ENCODE measurements at regions not wholly inside any gene's neighbourhood (a gene's known extent, or its start where the extent isn't known, plus 50 kb on each side); places are given as distances from the start of the nearest gene placed in this dataset.

DNA sequence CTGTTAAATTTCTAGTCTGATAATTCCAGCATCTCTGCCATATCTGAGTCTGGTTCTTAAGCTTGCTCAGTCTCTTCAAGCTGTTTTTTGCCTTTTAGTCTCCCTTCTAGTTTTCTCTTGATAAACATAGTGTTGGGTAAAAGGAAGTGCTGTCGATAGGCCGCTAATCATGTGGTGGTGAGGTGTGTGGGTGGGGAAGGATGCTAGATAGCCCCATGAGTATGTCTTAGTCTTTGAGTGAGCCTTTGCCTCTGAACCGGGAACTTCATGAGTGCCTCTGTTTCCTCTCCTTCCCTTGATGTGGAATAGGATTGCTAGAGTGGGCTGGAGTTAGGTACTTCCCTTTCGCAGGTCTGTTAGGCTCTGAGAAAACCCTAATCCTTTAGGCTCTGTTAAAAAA, 441.8 kb downstream of the INHBA start:
- no peaks in the 10 kb centered on the region for H3K4me1 ChIP-seq
- H3K27ac ChIP-seq = no peak overlapping the region
- no peaks in the 10 kb centered on the region for H3K27me3 ChIP-seq
- no peaks in the 10 kb centered on the region for H3K9me3 ChIP-seq
- H3K36me3 ChIP-seq = no peaks in the 10 kb centered on the region
- no peak overlapping the region for H3K4me3 ChIP-seq
- no peak for DNase-seq
- intact Hi-C loops (cut with DNase I; ENCODE audit: low total_unique reads) = no loop called here
- TF ChIP-seq, protein P1, sequence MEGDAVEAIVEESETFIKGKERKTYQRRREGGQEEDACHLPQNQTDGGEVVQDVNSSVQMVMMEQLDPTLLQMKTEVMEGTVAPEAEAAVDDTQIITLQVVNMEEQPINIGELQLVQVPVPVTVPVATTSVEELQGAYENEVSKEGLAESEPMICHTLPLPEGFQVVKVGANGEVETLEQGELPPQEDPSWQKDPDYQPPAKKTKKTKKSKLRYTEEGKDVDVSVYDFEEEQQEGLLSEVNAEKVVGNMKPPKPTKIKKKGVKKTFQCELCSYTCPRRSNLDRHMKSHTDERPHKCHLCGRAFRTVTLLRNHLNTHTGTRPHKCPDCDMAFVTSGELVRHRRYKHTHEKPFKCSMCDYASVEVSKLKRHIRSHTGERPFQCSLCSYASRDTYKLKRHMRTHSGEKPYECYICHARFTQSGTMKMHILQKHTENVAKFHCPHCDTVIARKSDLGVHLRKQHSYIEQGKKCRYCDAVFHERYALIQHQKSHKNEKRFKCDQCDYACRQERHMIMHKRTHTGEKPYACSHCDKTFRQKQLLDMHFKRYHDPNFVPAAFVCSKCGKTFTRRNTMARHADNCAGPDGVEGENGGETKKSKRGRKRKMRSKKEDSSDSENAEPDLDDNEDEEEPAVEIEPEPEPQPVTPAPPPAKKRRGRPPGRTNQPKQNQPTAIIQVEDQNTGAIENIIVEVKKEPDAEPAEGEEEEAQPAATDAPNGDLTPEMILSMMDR (IDR thresholded peaks at IDR 0.05) = no peak
- TF ChIP-seq POLR2A (IDR thresholded peaks at IDR 0.05) = no peak

DNA sequence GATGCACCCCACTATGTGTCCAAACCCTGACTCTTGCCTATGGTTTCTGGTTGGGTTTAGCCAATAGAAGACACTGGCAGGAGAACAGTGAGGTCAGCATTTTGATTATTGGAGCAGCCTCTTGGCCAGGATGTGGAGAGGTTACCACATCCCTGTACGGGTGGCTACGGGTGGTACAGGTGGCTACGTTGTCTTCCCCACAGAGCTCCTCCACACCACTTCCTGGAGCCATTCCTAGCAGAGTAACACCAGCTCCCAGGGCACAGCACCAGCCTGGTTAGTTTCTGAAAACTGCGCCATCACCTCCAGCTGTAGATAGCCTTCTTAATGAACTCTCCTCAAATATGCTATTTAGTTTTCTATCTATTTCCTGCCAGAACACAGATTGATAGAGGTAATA, 445.2 kb downstream of the INHBA start:
- H3K9me3 ChIP-seq = no peaks in the 10 kb centered on the region
- H3K4me1 ChIP-seq = no peaks in the 10 kb centered on the region
- intact Hi-C loops (cut with DNase I; ENCODE audit: low total_unique reads) = no loop called here
- DNase-seq = no peak
- H3K27ac ChIP-seq = no peak overlapping the region
- TF ChIP-seq POLR2A (IDR thresholded peaks at IDR 0.05) = no peak
- TF ChIP-seq, protein P1 (IDR thresholded peaks at IDR 0.05) = no peak
- no peaks in the 10 kb centered on the region for H3K27me3 ChIP-seq
- H3K4me3 ChIP-seq = no peak overlapping the region
- H3K36me3 ChIP-seq = no peaks in the 10 kb centered on the region

DNA sequence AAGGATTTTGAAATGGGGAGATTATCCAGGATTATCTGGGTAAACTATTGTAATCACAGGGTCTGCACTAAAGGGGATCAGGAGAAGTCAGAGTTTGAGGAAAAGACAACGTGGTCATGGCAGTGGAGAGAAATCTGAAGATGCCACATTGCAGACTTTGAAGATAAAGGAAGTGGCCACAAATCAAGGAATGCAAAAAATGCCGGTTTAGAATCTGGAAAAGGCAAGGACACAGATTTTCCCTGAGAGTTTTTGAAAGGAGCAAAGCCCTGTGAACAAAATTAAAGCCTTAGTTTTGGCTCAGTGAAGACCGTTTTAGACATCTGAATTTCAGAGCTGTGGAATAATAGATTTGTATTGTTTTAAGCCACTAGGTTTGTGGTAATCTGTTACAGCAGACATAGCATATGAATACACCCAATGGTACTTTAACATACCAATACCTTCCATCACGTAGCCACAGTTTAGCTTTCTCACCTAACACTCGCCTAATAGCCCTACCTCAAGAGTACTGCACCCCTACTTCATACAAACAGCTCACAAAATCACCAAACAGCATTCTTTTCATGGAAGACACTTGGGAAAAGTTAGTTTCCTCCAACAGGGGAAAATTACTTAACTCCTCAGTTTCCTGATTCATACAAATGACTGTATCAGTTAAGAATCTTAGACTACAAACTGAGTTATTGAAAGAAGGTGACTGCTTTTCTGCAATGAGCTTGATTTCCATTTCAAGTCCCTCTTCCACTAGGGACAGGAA, 446.5 kb downstream of the INHBA start:
- no peaks in the 10 kb centered on the region for H3K4me1 ChIP-seq

DNA sequence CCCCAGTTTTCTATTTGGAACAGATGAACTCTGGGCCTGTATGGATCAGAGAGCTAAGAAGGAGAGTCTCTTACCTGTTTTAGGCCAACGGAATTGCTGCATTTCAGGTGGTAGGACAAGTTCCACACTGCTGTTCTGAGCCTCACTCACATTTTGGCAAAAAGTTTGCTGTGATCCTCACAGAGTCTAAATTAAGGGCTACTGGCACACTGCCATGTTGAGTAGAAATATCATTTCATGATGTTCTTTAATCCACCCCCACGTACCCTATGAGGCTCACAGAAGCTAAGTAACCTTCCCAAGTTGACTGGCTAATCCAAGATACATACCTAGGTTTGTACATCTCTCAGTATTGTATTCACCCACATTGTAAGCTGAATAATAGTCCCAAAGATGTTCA, 447.2 kb downstream of the INHBA start:
- no peaks in the 10 kb centered on the region for H3K27me3 ChIP-seq

More for the DNA sequence above, 446.5 kb downstream of the INHBA start:
- Histone ChIP-seq H3K36me3 (no peaks in the 10 kb centered on the region), H3K9me3 (no peaks in the 10 kb centered on the region), H3K4me3 (no peak overlapping the region), H3K27ac (no peak overlapping the region), H3K27me3 (no peaks in the 10 kb centered on the region)
- intact Hi-C loops (cut with DNase I; ENCODE audit: low total_unique reads) = no loop called here
- no peak for TF ChIP-seq POLR2A (IDR thresholded peaks at IDR 0.05)
- TF ChIP-seq, protein P1 (IDR thresholded peaks at IDR 0.05) = no peak
- no peak for DNase-seq

DNA sequence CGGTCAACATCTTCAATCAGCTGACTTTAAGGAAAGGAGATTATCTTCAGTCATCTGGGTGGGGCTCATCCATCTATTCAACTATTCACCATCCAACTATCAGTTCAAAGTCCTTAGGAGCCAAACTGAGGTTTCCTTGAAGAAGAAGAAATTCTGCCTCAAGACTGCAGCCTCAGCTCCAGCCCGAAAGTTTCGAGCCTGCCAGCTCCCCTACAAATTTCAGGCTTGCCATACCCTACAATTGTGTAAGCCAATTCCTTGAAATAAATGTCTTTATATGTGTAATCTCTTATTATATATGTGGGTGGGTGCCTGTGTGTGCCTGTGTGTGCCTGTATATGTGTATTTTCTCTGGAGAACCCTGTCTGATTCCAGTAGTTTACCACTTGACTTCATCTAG, 447.8 kb downstream of the INHBA start:
- H3K4me3 ChIP-seq = no peak overlapping the region
- no peaks in the 10 kb centered on the region for H3K36me3 ChIP-seq
- no peak overlapping the region for H3K27ac ChIP-seq
- no peaks in the 10 kb centered on the region for H3K27me3 ChIP-seq
- TF ChIP-seq, protein P1 (IDR thresholded peaks at IDR 0.05) = no peak
- TF ChIP-seq POLR2A (IDR thresholded peaks at IDR 0.05) = no peak
- H3K4me1 ChIP-seq = no peaks in the 10 kb centered on the region
- H3K9me3 ChIP-seq = no peaks in the 10 kb centered on the region
- intact Hi-C loops (cut with DNase I; ENCODE audit: low total_unique reads) = no loop called here
- DNase-seq = no peak

More for the DNA sequence above, 447.2 kb downstream of the INHBA start:
- TF ChIP-seq, protein P1 (IDR thresholded peaks at IDR 0.05) = no peak
- no peak for TF ChIP-seq POLR2A (IDR thresholded peaks at IDR 0.05)
- Histone ChIP-seq H3K4me3 (no peak overlapping the region), H3K4me1 (no peaks in the 10 kb centered on the region), H3K36me3 (no peaks in the 10 kb centered on the region), H3K27ac (no peak overlapping the region), H3K9me3 (no peaks in the 10 kb centered on the region)
- DNase-seq = no peak
- intact Hi-C loops (cut with DNase I; ENCODE audit: low total_unique reads) = no loop called here
